Vagina (tissue), 2 donors: ENCODE measurements at regions not wholly inside any gene's neighbourhood (a gene's known extent, or its start where the extent isn't known, plus 50 kb on each side); places are given as distances from the start of the nearest gene placed in this dataset.
"Not testable (repeated sequence)": the region's sequence is repeated elsewhere in the genome, so short reads cannot be mapped to it uniquely, and the experiment has no call there.

ENCODE experiments used
- DNase-seq, 2 donors: peaks; one replicate each; pipeline ENCODE4 v3.0.0-alpha.2; 2017; ENCODE audit errors: extremely low spot score in 2 of 2
- H3K27ac ChIP-seq: fragments of 200-600 bp; sonication (generic); one replicate; pipeline ENCODE4 v1.5.1; 2019
- H3K27me3 ChIP-seq: fragments of 200-600 bp; sonication (generic); one replicate; pipeline ENCODE4 v1.5.1; 2019
- H3K36me3 ChIP-seq, 2 donors: fragments of 200-600 bp; sonication (generic); one replicate each; pipeline ENCODE4 v1.5.1; 2017 to 2019
- H3K4me1 ChIP-seq: fragments of 200-600 bp; sonication (generic); one replicate; pipeline ENCODE4 v1.5.1; 2019
- H3K4me3 ChIP-seq, 2 donors: fragments of 200-600 bp; sonication (generic); 1 replicate in 1 of 2; 2 replicates in 1 of 2; pipeline ENCODE4 v1.5.1; 2016 to 2019
- H3K9me3 ChIP-seq: fragments of 200-600 bp; sonication (generic); one replicate; pipeline ENCODE4 v1.5.1; 2019
- POLR2A ChIP-seq, 2 donors: fragments of 450-650 bp; IDR thresholded peaks; one replicate each; pipeline ENCODE4 v1.6.1; 2017; ENCODE audit warnings: antibody characterized with exemption in 2 of 2, mild to moderate bottlenecking in 2 of 2, moderate library complexity in 2 of 2
- POLR2AphosphoS5 ChIP-seq, 2 donors: sonication (generic); formaldehyde crosslinking; IDR thresholded peaks; one replicate each; pipeline ENCODE4 v1.9.0; 2017; ENCODE audit warnings: antibody characterized with exemption in 2 of 2, mild to moderate bottlenecking in 2 of 2, low read depth in 1 of 2; ENCODE audit not compliant: insufficient read depth in 1 of 2
- intact Hi-C: fragments of 100-400 bp; cut with DNase I; formaldehyde crosslinking; loops from one replicate; pipeline ENCODE4 v1.15.1; 2023
- TF ChIP-seq, protein P1 (sequence below), 3 experiments: fragments of 450-650 bp in 2 of 3; fragments of 200-600 bp in 1 of 3; sonication (generic) in 1 of 3; IDR thresholded peaks; one replicate each; pipeline ENCODE4 v1.5.1; 2017 to 2019; ENCODE audit warnings: antibody characterized with exemption in 3 of 3, mild to moderate bottlenecking in 2 of 3, moderate library complexity in 2 of 3

DNA sequence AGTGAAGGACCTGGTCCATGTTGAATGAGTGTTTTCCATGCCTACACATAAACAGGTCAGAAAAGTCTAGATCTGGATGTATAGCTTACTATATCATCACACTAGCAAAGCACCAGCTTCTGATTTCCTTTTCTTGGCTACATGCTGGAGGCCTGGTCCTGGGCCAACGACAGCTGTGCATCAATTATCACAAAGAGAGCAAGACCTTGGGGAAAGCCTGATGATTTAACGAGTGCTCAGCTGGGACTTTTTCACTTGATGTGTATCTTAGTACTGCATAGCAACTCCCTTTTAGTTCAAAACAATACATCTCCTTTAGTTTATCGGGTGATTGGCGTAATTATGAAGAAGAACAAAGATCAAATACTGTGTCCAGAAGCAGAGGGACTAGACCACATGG lies 358.2 kb downstream of the KIF2B start:
- Histone ChIP-seq H3K36me3 (no peaks in the 10 kb centered on the region), H3K27ac (no peak overlapping the region), H3K9me3 (no peaks in the 10 kb centered on the region), H3K27me3 (no peaks in the 10 kb centered on the region), H3K4me3 (no peak overlapping the region), H3K4me1 (no peaks in the 10 kb centered on the region)
- intact Hi-C loops: no loop called here
- DNase-seq: no peak
- TF ChIP-seq POLR2AphosphoS5 (IDR thresholded peaks at IDR 0.05; ENCODE audit: insufficient read depth in 1 of 2, low read depth in 1 of 2) (no peak), POLR2A (IDR thresholded peaks at IDR 0.05) (no peak)
- TF ChIP-seq, protein P1, sequence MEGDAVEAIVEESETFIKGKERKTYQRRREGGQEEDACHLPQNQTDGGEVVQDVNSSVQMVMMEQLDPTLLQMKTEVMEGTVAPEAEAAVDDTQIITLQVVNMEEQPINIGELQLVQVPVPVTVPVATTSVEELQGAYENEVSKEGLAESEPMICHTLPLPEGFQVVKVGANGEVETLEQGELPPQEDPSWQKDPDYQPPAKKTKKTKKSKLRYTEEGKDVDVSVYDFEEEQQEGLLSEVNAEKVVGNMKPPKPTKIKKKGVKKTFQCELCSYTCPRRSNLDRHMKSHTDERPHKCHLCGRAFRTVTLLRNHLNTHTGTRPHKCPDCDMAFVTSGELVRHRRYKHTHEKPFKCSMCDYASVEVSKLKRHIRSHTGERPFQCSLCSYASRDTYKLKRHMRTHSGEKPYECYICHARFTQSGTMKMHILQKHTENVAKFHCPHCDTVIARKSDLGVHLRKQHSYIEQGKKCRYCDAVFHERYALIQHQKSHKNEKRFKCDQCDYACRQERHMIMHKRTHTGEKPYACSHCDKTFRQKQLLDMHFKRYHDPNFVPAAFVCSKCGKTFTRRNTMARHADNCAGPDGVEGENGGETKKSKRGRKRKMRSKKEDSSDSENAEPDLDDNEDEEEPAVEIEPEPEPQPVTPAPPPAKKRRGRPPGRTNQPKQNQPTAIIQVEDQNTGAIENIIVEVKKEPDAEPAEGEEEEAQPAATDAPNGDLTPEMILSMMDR (IDR thresholded peaks at IDR 0.05): no peak

DNA sequence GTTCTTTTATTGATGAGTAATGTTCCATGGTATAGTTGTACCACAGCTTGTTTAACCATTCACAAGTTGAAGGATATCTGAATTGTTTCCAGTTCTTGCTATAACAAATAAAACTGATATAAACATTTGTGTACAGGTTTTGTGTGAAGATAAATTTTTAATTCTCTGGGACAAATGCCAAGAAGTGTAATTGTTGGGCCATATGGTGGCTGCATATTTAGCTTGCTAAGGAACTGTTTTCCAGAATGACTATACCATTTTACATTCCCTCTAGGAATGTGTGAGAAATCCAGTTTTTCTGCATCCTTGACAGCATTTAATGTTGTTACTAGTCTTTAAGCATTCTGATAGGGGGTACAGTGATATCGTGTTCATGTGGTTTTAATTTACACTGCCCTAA lies 368.5 kb downstream of the KIF2B start:
- no peaks in the 10 kb centered on the region for H3K9me3 ChIP-seq
- no peaks in the 10 kb centered on the region for H3K36me3 ChIP-seq
- no peak for DNase-seq
- H3K4me1 ChIP-seq: no peaks in the 10 kb centered on the region
- no peak overlapping the region for H3K27ac ChIP-seq
- TF ChIP-seq, protein P1 (IDR thresholded peaks at IDR 0.05): no peak
- TF ChIP-seq POLR2AphosphoS5 (IDR thresholded peaks at IDR 0.05; ENCODE audit: insufficient read depth in 1 of 2, low read depth in 1 of 2) (no peak), POLR2A (IDR thresholded peaks at IDR 0.05) (no peak)
- intact Hi-C loops: no loop called here
- no peak overlapping the region for H3K4me3 ChIP-seq
- H3K27me3 ChIP-seq: no peaks in the 10 kb centered on the region

DNA sequence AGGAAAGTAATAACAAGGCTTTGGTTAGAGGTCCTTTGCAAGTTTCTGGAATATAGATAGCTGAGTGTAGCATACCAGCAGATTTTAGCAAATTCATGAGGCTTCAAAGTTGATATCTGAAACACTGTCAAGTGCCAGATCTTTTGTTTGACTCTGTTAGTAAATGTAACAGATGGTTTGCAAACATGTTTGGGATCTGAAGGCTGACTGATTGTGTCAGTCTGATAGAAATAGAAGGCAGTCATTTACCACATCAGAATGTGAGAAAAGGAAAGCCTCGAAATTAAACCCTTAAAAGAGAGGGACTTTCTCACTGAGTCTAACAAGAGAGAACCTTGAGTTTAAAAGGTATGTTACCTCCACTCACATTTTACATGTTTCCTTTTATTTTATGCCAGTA lies 371.5 kb downstream of the KIF2B start:
- intact Hi-C loops: no loop called here
- H3K9me3 ChIP-seq: no peaks in the 10 kb centered on the region
- no peak for DNase-seq
- TF ChIP-seq, protein P1 (IDR thresholded peaks at IDR 0.05): no peak
- TF ChIP-seq POLR2A (IDR thresholded peaks at IDR 0.05) (no peak), POLR2AphosphoS5 (IDR thresholded peaks at IDR 0.05; ENCODE audit: insufficient read depth in 1 of 2, low read depth in 1 of 2) (no peak)
- no peaks in the 10 kb centered on the region for H3K36me3 ChIP-seq
- no peak overlapping the region for H3K27ac ChIP-seq
- no peak overlapping the region for H3K4me3 ChIP-seq
- H3K27me3 ChIP-seq: no peaks in the 10 kb centered on the region
- H3K4me1 ChIP-seq: no peaks in the 10 kb centered on the region

DNA sequence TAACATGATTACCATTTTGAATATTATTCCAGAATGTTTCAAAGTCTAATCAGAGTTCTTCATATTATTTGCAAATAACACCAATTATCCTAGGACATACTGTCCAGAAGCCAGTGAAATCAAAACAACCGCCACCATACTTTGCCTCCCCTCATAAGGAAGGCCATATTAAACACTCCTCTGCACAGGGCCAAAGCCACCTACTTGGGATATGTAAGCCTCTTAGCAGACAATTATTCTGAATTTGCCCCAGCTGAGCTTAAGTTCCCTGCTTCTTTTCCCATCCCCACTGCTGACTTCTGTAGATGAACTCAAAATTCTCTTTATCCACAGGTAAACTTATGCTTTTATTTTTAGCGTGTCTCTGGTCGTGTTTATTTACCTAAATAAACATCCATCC lies 374.0 kb downstream of the KIF2B start:
- intact Hi-C loops: no loop called here
- Histone ChIP-seq H3K4me3 (no peak overlapping the region), H3K27ac (no peak overlapping the region), H3K4me1 (no peaks in the 10 kb centered on the region), H3K27me3 (no peaks in the 10 kb centered on the region), H3K9me3 (no peaks in the 10 kb centered on the region), H3K36me3 (no peaks in the 10 kb centered on the region)
- no peak for DNase-seq
- TF ChIP-seq, protein P1 (IDR thresholded peaks at IDR 0.05): no peak
- TF ChIP-seq POLR2A (IDR thresholded peaks at IDR 0.05) (no peak), POLR2AphosphoS5 (IDR thresholded peaks at IDR 0.05; ENCODE audit: insufficient read depth in 1 of 2, low read depth in 1 of 2) (no peak)

DNA sequence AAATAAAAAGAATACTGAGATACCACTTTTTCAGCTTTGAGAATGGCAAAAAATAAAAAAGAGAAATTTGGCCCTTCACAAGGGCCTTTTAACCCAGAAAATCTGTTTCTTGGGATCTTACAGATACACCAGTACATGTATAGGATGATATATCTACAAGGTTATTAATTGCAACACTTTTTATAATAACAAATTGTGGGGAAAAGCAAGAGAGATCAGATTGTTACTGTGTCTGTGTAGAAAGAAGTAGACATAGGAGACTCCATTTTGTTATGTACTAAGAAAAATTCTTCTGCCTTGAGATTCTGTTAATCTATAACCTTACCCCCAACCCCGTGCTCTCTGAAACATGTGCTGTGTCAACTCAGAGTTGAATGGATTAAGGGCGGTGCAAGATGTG lies 378.7 kb downstream of the KIF2B start:
- H3K9me3 ChIP-seq, intact Hi-C loops, H3K4me3 ChIP-seq, H3K27ac ChIP-seq, H3K27me3 ChIP-seq, DNase-seq, H3K36me3 ChIP-seq, H3K4me1 ChIP-seq: not testable (repeated sequence)

DNA sequence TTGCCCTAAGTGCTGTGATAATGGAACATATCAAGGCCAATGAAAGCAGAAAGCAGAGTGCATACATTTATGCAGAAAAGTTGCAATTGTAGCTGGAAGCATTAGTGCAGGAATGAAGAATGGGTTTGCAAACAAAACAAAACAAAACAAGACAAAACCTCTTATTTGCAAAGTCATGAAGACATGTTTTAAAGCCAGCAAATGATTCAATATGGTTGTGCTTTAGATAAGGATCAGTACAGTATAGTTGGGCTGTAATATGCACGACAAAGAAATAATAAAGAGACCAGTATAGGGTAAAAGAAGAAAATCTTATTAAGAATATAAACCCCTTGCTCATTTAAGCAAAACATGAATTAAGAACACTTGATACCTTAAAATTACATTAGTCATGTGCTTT lies 398.1 kb downstream of the KIF2B start:
- Histone ChIP-seq H3K36me3 (no peaks in the 10 kb centered on the region), H3K4me3 (no peak overlapping the region), H3K27ac (no peak overlapping the region), H3K4me1 (no peaks in the 10 kb centered on the region), H3K27me3 (no peaks in the 10 kb centered on the region), H3K9me3 (no peaks in the 10 kb centered on the region)
- TF ChIP-seq POLR2AphosphoS5 (IDR thresholded peaks at IDR 0.05; ENCODE audit: insufficient read depth in 1 of 2, low read depth in 1 of 2) (no peak), POLR2A (IDR thresholded peaks at IDR 0.05) (no peak)
- TF ChIP-seq, protein P1 (IDR thresholded peaks at IDR 0.05): no peak
- intact Hi-C loops: no loop called here
- DNase-seq: no peak
